PC-9 (cell line): ENCODE measurements at regions not wholly inside any gene's neighbourhood (a gene's known extent, or its start where the extent isn't known, plus 50 kb on each side); places are given as distances from the start of the nearest gene placed in this dataset.
"Not testable (repeated sequence)": the region's sequence is repeated elsewhere in the genome, so short reads cannot be mapped to it uniquely, and the experiment has no call there.

ENCODE experiments used
- CTCF ChIP-seq: fragments of 200-600 bp; sonication (generic); conservative IDR thresholded peaks from 2 replicates; pipeline ENCODE4 v1.6.1; 2017; ENCODE audit warnings: mixed run types, antibody characterized with exemption, mild to moderate bottlenecking, moderate library complexity
- EZH2 ChIP-seq: fragments of 200-600 bp; sonication (generic); IDR thresholded peaks from 2 replicates; pipeline ENCODE4 v1.8.0; 2017; ENCODE audit warnings: antibody characterized with exemption, low read depth

- TF ChIP-seq CTCF, EZH2: not testable (repeated sequence)
These were observed 586.7 kb upstream of the BCHE start for GRCh38 chr3:166423824-166424513.
